A549 (cell line): ENCODE measurements at regions not wholly inside any gene's neighbourhood (a gene's known extent, or its start where the extent isn't known, plus 50 kb on each side); places are given as distances from the start of the nearest gene placed in this dataset.

Source experiments
- ATAC-seq, 2 experiments: fragments of 200-7000 bp in 1 of 2; fragments of >200 bp in 1 of 2; cut with Nextera tagmentation in 1 of 2; cut with Tn5 transposase in 1 of 2; 3 replicates each; pipeline versions ENCODE4 v1.8.0 to v1.9.1; 2018 to 2020; ENCODE audit warnings: mild to moderate bottlenecking in 1 of 2, moderate library complexity in 1 of 2
- CTCF ChIA-PET: fragments of 300-600 bp; sonication (Branson Sonifier 250); formaldehyde crosslinking; extraction: SDS; loops from one replicate; lab custom pipeline; 2021; ENCODE audit warnings: antibody characterized with exemption, inconsistent platforms; lab: Yijun Ruan, JAX
- POLR2A ChIA-PET: fragments of 350-600 bp; formaldehyde crosslinking; extraction: SDS; loops from one replicate; lab custom pipeline; 2021; ENCODE audit warnings: antibody characterized with exemption, inconsistent platforms; lab: Yijun Ruan, JAX
- DNase-seq, 2 experiments: peaks; one replicate each; pipeline versions ENCODE4 v3.0.0 to v3.0.0-alpha.2; 2011 to 2016; ENCODE audit warnings: low read depth in 1 of 2, low spot score in 1 of 2
- FAIRE-seq: peaks from 2 replicates; lab custom pipeline; 2011; peaks lifted over from hg19 to GRCh38; lab: Jason Lieb, UNC
- H3K27ac ChIP-seq, 2 experiments: fragments of >200 bp; sonication (Bioruptor Twin); formaldehyde crosslinking; 3 replicates each; pipeline ENCODE4 v1.5.1; 2016 to 2017
- H3K4me1 ChIP-seq: fragments of >200 bp; sonication (Bioruptor Twin); formaldehyde crosslinking; 3 replicates; pipeline ENCODE4 v1.6.1; 2016
- H3K4me2 ChIP-seq: fragments of >200 bp; sonication (Bioruptor Twin); formaldehyde crosslinking; 3 replicates; pipeline ENCODE4 v1.6.1; 2016
- H3K4me3 ChIP-seq: fragments of >200 bp; sonication (Bioruptor Twin); formaldehyde crosslinking; 3 replicates; pipeline ENCODE4 v1.5.1; 2016
- H3K9me3 ChIP-seq: fragments of >200 bp; sonication (Bioruptor Twin); formaldehyde crosslinking; 3 replicates; pipeline ENCODE4 v1.6.1; 2016
- CEBPB ChIP-seq, 2 experiments: fragments of >200 bp in 1 of 2; sonication (Bioruptor Twin) in 1 of 2; formaldehyde crosslinking in 1 of 2; IDR thresholded peaks; 2 replicates each; pipeline ENCODE4 v1.6.1; 2012 to 2016
- EHF ChIP-seq: fragments of 250-450 bp; sonication (Bioruptor Pico); IDR thresholded peaks from 2 replicates; pipeline ENCODE4 v1.5.0; 2020; ENCODE audit warnings: mild to moderate bottlenecking
- EHMT2 ChIP-seq: fragments of 200-600 bp; sonication (generic); IDR thresholded peaks from 2 replicates; pipeline ENCODE4 v1.6.1; 2016; ENCODE audit warnings: antibody characterized with exemption, low read depth, mild to moderate bottlenecking, moderate library complexity
- HDAC2 ChIP-seq: fragments of 200-600 bp; sonication (generic); IDR thresholded peaks from 2 replicates; pipeline ENCODE4 v1.6.1; 2016
- HEYL ChIP-seq: fragments of 250-450 bp; sonication (Bioruptor Pico); IDR thresholded peaks from 2 replicates; pipeline ENCODE4 v1.8.0; 2021; ENCODE audit warnings: mild to moderate bottlenecking, moderate library complexity
- HOXA7 ChIP-seq: fragments of 250-450 bp; sonication (Bioruptor Pico); IDR thresholded peaks from 2 replicates; pipeline ENCODE4 v1.5.0; 2020; ENCODE audit warnings: mild to moderate bottlenecking, moderate library complexity
- HOXB5 ChIP-seq: fragments of 250-450 bp; sonication (Bioruptor Pico); IDR thresholded peaks from 2 replicates; pipeline ENCODE4 v1.5.0; 2020; ENCODE audit warnings: mild to moderate bottlenecking, moderate library complexity
- JUNB ChIP-seq: fragments of >200 bp; sonication (Bioruptor Twin); formaldehyde crosslinking; IDR thresholded peaks from 2 replicates; pipeline ENCODE4 v1.6.1; 2016
- MAFK ChIP-seq: fragments of 450-650 bp; IDR thresholded peaks from 2 replicates; pipeline ENCODE4 v1.6.1; 2014; ENCODE audit not compliant: partially characterized antibody
- NFE2L2 ChIP-seq: fragments of 150-350 bp; conservative IDR thresholded peaks from 2 replicates; pipeline ENCODE4 v1.6.1; 2014; ENCODE audit warnings: low read length
- PHF8 ChIP-seq: fragments of 200-600 bp; sonication (generic); IDR thresholded peaks from 2 replicates; pipeline ENCODE4 v1.6.1; 2016; ENCODE audit warnings: low read depth, mild to moderate bottlenecking, antibody characterized with exemption, moderate library complexity, borderline replicate concordance
- POLR2AphosphoS2 ChIP-seq: conservative IDR thresholded peaks from 2 replicates; pipeline ENCODE4 v1.6.1; 2012; ENCODE audit warnings: low read length, improper control_type of control experiment, inconsistent platforms
- RAD21 ChIP-seq, 2 experiments: fragments of >200 bp in 1 of 2; sonication (Bioruptor Twin) in 1 of 2; formaldehyde crosslinking in 1 of 2; IDR thresholded peaks in 1 of 2; conservative IDR thresholded peaks in 1 of 2; 2 replicates in 1 of 2; 3 replicates in 1 of 2; pipeline ENCODE4 v1.6.1; 2012 to 2018; ENCODE audit warnings: inconsistent platforms in 1 of 2
- RNF2 ChIP-seq: fragments of 200-600 bp; sonication (generic); IDR thresholded peaks from 2 replicates; pipeline ENCODE4 v1.6.1; 2016; ENCODE audit warnings: low read depth, mild to moderate bottlenecking, antibody characterized with exemption, moderate library complexity, borderline replicate concordance
- SREBF2 ChIP-seq: fragments of 450-650 bp; IDR thresholded peaks from 2 replicates; pipeline ENCODE4 v1.6.1; 2014; ENCODE audit warnings: mild to moderate bottlenecking, moderate library complexity
- TFCP2L1 ChIP-seq: fragments of 250-450 bp; sonication (Bioruptor Pico); IDR thresholded peaks from 2 replicates; pipeline ENCODE4 v1.5.0; 2021; ENCODE audit warnings: mild to moderate bottlenecking
- WGBS: methylation state at CpG from one replicate; pipeline ENCODE4 v1.1.6; 2017; ENCODE audit errors: missing lambda C conversion rate; 5-methylcytosine and 5-hydroxymethylcytosine counted together
- TF ChIP-seq, protein P1 (sequence below): fragments of 250-450 bp; sonication (Bioruptor Pico); IDR thresholded peaks from 2 replicates; pipeline ENCODE4 v1.5.0; 2020; ENCODE audit warnings: low read depth, mild to moderate bottlenecking, moderate library complexity
- TF ChIP-seq, protein P2 (sequence below): fragments of >200 bp; sonication (Bioruptor Twin); formaldehyde crosslinking; IDR thresholded peaks from 3 replicates; pipeline ENCODE4 v1.6.1; 2016
- TF ChIP-seq, protein P3 (sequence below): IDR thresholded peaks from 2 replicates; pipeline ENCODE4 v1.6.1; 2012; ENCODE audit warnings: low read depth, borderline replicate concordance
- TF ChIP-seq, protein P4 (sequence below): fragments of 450-650 bp; IDR thresholded peaks from 2 replicates; pipeline ENCODE4 v1.6.1; 2014; ENCODE audit warnings: antibody characterized with exemption

DNA sequence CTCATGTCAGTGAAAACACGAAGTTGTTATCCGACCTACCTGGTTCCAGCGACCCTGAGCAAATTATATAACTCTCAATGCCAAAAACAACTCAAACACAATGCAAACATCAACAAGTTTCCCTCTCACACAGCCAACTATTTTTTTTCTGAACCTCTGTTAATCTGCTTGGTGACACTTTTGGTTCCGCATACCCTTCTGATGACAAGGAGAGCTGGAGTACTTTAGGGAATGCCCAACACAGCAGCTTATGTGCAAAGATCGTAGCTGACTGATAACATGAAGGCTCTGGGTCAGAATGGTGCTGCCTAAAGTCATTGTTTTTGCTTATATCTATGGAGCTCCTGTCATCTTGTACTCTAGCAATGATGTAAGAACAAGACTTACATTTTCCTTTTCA is 72.7 kb upstream of the CCDC68 start:
- no peak for DNase-seq
- CTCF ChIA-PET = no interaction called here
- Histone ChIP-seq H3K4me1 (no peaks in the 10 kb centered on the region), H3K4me2 (no peak overlapping the region), H3K9me3 (no peaks in the 10 kb centered on the region), H3K4me3 (no peak overlapping the region), H3K27ac (no peak overlapping the region)
- ATAC-seq = no peak
- POLR2A ChIA-PET = no interaction called here
- WGBS = 33% methylated on average over 5 of the region's 5 CpGs
- no peak for FAIRE-seq
- no peak for TF ChIP-seq JUNB
- no peak for TF ChIP-seq EHF (CRISPR knock-in tag)
- no peak for TF ChIP-seq HOXB5
- TF ChIP-seq HDAC2 = no peak
- TF ChIP-seq EHMT2 = no peak
- no peak for TF ChIP-seq SREBF2
- TF ChIP-seq, all 56 proteins: peak for 0

DNA sequence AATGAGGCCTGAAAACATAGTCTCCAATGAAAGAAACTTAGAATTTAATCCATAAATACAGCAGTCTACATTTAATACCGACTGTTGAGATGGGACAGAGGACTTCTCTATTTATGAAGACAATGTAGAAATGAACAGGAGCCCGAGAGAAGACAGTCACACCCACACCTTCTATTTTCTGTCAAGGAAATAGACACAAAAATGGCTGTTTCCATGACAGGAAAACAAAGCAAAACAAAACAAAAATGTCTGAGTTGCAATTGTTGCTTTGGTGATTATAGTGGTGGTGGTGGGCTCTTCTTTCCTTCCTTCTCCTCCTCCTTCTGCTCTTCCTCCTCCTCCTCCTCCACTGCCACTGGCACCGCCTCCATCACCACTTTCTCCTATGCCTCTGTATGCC is 72.3 kb upstream of the CCDC68 start:
- Histone ChIP-seq H3K9me3 (no peaks in the 10 kb centered on the region), H3K4me3 (no peak overlapping the region), H3K4me2 (no peak overlapping the region), H3K4me1 (no peaks in the 10 kb centered on the region), H3K27ac (no peak overlapping the region)
- DNase-seq = no peak
- no peak for TF ChIP-seq NFE2L2
- TF ChIP-seq POLR2AphosphoS2 = no peak
- TF ChIP-seq RNF2 = no peak
- TF ChIP-seq, protein P1, sequence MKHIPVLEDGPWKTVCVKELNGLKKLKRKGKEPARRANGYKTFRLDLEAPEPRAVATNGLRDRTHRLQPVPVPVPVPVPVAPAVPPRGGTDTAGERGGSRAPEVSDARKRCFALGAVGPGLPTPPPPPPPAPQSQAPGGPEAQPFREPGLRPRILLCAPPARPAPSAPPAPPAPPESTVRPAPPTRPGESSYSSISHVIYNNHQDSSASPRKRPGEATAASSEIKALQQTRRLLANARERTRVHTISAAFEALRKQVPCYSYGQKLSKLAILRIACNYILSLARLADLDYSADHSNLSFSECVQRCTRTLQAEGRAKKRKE (CRISPR knock-in tag) = no peak
- TF ChIP-seq, protein P2, sequence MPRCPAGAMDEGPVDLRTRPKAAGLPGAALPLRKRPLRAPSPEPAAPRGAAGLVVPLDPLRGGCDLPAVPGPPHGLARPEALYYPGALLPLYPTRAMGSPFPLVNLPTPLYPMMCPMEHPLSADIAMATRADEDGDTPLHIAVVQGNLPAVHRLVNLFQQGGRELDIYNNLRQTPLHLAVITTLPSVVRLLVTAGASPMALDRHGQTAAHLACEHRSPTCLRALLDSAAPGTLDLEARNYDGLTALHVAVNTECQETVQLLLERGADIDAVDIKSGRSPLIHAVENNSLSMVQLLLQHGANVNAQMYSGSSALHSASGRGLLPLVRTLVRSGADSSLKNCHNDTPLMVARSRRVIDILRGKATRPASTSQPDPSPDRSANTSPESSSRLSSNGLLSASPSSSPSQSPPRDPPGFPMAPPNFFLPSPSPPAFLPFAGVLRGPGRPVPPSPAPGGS = no peak
- no peak for TF ChIP-seq CEBPB (IDR thresholded peaks at IDR 0.05)
- TF ChIP-seq PHF8 = no peak
- TF ChIP-seq TFCP2L1 (CRISPR knock-in tag) = no peak
- no peak for TF ChIP-seq MAFK
- TF ChIP-seq, protein P3, sequence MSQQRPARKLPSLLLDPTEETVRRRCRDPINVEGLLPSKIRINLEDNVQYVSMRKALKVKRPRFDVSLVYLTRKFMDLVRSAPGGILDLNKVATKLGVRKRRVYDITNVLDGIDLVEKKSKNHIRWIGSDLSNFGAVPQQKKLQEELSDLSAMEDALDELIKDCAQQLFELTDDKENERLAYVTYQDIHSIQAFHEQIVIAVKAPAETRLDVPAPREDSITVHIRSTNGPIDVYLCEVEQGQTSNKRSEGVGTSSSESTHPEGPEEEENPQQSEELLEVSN = no peak
- TF ChIP-seq, protein P4, sequence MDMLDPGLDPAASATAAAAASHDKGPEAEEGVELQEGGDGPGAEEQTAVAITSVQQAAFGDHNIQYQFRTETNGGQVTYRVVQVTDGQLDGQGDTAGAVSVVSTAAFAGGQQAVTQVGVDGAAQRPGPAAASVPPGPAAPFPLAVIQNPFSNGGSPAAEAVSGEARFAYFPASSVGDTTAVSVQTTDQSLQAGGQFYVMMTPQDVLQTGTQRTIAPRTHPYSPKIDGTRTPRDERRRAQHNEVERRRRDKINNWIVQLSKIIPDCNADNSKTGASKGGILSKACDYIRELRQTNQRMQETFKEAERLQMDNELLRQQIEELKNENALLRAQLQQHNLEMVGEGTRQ = no peak
- no peak for TF ChIP-seq EHMT2
- TF ChIP-seq HEYL = no peak
- no peak for TF ChIP-seq EHF (CRISPR knock-in tag)
- no peak for TF ChIP-seq JUNB
- POLR2A ChIA-PET = no interaction called here
- no peak for ATAC-seq
- 36% methylated on average over 3 of the region's 3 CpGs for WGBS
- no peak for FAIRE-seq
- CTCF ChIA-PET = no interaction called here

DNA sequence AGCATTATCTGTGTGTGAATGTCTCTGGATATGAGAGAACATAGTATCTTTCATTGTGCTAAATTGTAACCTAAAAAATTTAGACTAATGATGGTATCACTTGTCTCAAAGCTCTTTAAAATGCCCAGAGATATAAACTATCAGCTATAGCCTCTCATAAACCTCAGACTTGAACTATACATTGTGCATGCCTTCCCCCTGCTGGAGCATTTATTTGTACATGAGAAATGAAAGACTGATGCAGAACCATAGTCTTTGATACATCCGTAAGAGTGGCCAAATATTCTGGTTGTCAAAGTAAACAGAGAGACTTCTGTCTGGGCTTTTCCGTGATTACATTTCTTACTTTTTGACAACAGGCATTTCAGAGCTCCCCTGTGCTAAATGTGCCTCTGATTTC is 71.9 kb upstream of the CCDC68 start:
- H3K27ac ChIP-seq = no peak overlapping the region
- TF ChIP-seq RAD21 (conservative IDR thresholded peaks at IDR 0.05 in 1 of 2, IDR thresholded peaks at IDR 0.05 in 1 of 2) (0 out of 5 replicates have a peak, but pooled peaks of 1 of the 2 experiments have one; percentile 8), HOXA7 (no peak)
- ATAC-seq (no peak), FAIRE-seq (no peak), DNase-seq (no peak)
- H3K4me1 ChIP-seq = no peaks in the 10 kb centered on the region
- no peak overlapping the region for H3K4me2 ChIP-seq
- ChIA-PET POLR2A (no interaction called here), CTCF (no interaction called here)
- H3K4me3 ChIP-seq = no peak overlapping the region
- 34% methylated on average over 2 of the region's 2 CpGs for WGBS
- no peaks in the 10 kb centered on the region for H3K9me3 ChIP-seq
